OCI-LY3 (cell line): ENCODE measurements at regions not wholly inside any gene's neighbourhood (a gene's known extent, or its start where the extent isn't known, plus 50 kb on each side); places are given as distances from the start of the nearest gene placed in this dataset.

ENCODE experiments used
- H2AFZ ChIP-seq: fragments of 200-600, 300-600 bp; shearing (Covaris generic); 2 replicates; pipeline ENCODE4 v1.6.0; 2014; ENCODE audit warnings: antibody characterized with exemption, low read depth, low read length
- H3K27ac ChIP-seq: fragments of 200-600, 300-600 bp; sonication (generic); 2 replicates; pipeline ENCODE4 v1.5.1; 2014; ENCODE audit warnings: mild to moderate bottlenecking, low read length, moderate library complexity, mixed read lengths
- H3K27me3 ChIP-seq: fragments of 200-600, 300-600 bp; sonication (generic); 2 replicates; pipeline ENCODE4 v1.6.1; 2014; ENCODE audit warnings: low read depth, low read length, mixed read lengths
- H3K36me3 ChIP-seq: fragments of 200-600, 300-600 bp; sonication (generic); replicated peaks from 2 replicates; pipeline ENCODE3; 2014; ENCODE audit warnings: low read depth, low read length, mixed read lengths
- H3K4me1 ChIP-seq: fragments of 300-600, 200-600 bp; sonication (generic); 2 replicates; pipeline ENCODE4 v1.6.1; 2014; ENCODE audit warnings: low read length, mixed read lengths
- H3K4me2 ChIP-seq: fragments of 200-600, 300-600 bp; sonication (generic); 2 replicates; pipeline ENCODE4 v1.6.1; 2014; ENCODE audit warnings: low read length, mixed read lengths
- H3K4me3 ChIP-seq: fragments of 300-600, 200-600 bp; sonication (generic); 2 replicates; pipeline ENCODE4 v1.5.1; 2014; ENCODE audit warnings: antibody characterized with exemption, mild to moderate bottlenecking, low read length, moderate library complexity
- H3K79me2 ChIP-seq: fragments of 300-600, 200-600 bp; shearing (Covaris generic); 2 replicates; pipeline ENCODE4 v1.6.1; 2014; ENCODE audit warnings: mild to moderate bottlenecking, low read length, mixed read lengths
- H3K9ac ChIP-seq: fragments of 300-600, 200-600 bp; shearing (Covaris generic); 2 replicates; pipeline ENCODE4 v1.6.0; 2014; ENCODE audit warnings: mild to moderate bottlenecking, low read length, moderate library complexity
- H3K9me3 ChIP-seq: fragments of 200-600, 300-600 bp; shearing (Covaris generic); 2 replicates; pipeline ENCODE4 v1.6.1; 2014; ENCODE audit warnings: low read length, mixed read lengths; ENCODE audit not compliant: insufficient read depth
- H4K20me1 ChIP-seq: fragments of 200-600, 300-600 bp; sonication (generic); 2 replicates; pipeline ENCODE4 v1.6.1; 2016; ENCODE audit warnings: low read length, mixed read lengths; ENCODE audit not compliant: insufficient read depth
- CTCF ChIP-seq: fragments of 200-600, 300-600 bp; sonication (generic); IDR thresholded peaks from 2 replicates; pipeline ENCODE4 v1.5.1; 2014; ENCODE audit warnings: antibody characterized with exemption, low read length, low read depth
- EZH2phosphoT487 ChIP-seq: fragments of 200-600 bp; shearing (Covaris generic); IDR thresholded peaks from 2 replicates; pipeline ENCODE4 v1.6.1; 2018; ENCODE audit warnings: antibody characterized with exemption, mixed run types, low read depth

- H3K36me3 ChIP-seq = no peaks in the 10 kb centered on the region
- no peak overlapping the region for H2AFZ ChIP-seq
- H3K79me2 ChIP-seq = no peaks in the 10 kb centered on the region
- H3K4me1 ChIP-seq = no peaks in the 10 kb centered on the region
- no peaks in the 10 kb centered on the region for H3K27me3 ChIP-seq
- no peak overlapping the region for H3K4me3 ChIP-seq
- no peak overlapping the region for H3K9ac ChIP-seq
- H3K4me2 ChIP-seq = no peak overlapping the region
- H3K27ac ChIP-seq = no peak overlapping the region
- H4K20me1 ChIP-seq = no peaks in the 10 kb centered on the region
- no peaks in the 10 kb centered on the region for H3K9me3 ChIP-seq
- no peak for TF ChIP-seq CTCF
- no peak for TF ChIP-seq EZH2phosphoT487
Observed at GRCh38 chr4:71978210-71978835, 53.5 kb upstream of the NPFFR2 start.

- H3K4me1 ChIP-seq = no peaks in the 10 kb centered on the region
- no peaks in the 10 kb centered on the region for H4K20me1 ChIP-seq
- H2AFZ ChIP-seq = no peak overlapping the region
- TF ChIP-seq EZH2phosphoT487 = no peak
- no peak for TF ChIP-seq CTCF
- no peaks in the 10 kb centered on the region for H3K36me3 ChIP-seq
- H3K9ac ChIP-seq = no peak overlapping the region
- H3K79me2 ChIP-seq = no peaks in the 10 kb centered on the region
- no peak overlapping the region for H3K27ac ChIP-seq
- H3K9me3 ChIP-seq = no peaks in the 10 kb centered on the region
- no peak overlapping the region for H3K4me2 ChIP-seq
- H3K4me3 ChIP-seq = no peak overlapping the region
- no peaks in the 10 kb centered on the region for H3K27me3 ChIP-seq
Observed at GRCh38 chr4:71980976-71981375, 50.8 kb upstream of the NPFFR2 start.
